ENCODE measurements at regions not wholly inside any gene's neighbourhood (a gene's known extent, or its start where the extent isn't known, plus 50 kb on each side); places are given as distances from the start of the nearest gene placed in this dataset.

DNA sequence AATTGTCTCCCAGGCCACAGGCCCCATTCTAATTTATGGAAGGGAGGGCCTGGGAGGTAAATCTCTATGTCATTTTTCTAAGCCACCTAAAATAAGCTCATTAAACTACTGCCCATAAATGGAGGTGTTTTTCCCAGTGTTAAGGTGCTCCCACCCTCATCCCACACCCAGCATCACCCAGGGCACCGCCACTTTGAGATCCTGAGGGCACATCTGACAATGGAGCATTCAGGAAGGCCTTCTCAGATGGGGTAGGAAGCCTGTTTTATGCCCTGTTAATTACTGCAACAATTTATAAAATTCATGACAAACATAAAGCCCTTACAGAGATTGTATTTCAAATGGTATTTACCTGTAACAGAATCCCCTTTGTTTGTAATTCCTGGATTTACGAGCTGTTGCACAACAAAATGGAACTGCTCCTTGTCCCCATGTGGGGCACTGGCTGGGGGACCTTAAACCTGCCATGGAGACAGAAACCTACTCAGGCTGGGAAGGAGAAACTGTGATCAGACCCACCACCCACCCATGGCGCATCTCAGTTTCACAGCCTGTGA is 319.5 kb upstream of the USP24 start:
- no peak for DNase-seq (ENCODE audit: low spot score in 2 of 2)
- WGBS, 2 donors: 93 to 95% methylated on average over 3 of the region's 3 CpGs
- H3K4me3 ChIP-seq (ENCODE audit: low read depth, poor library complexity, severe bottlenecking): no peak overlapping the region
- TF ChIP-seq, protein P1, sequence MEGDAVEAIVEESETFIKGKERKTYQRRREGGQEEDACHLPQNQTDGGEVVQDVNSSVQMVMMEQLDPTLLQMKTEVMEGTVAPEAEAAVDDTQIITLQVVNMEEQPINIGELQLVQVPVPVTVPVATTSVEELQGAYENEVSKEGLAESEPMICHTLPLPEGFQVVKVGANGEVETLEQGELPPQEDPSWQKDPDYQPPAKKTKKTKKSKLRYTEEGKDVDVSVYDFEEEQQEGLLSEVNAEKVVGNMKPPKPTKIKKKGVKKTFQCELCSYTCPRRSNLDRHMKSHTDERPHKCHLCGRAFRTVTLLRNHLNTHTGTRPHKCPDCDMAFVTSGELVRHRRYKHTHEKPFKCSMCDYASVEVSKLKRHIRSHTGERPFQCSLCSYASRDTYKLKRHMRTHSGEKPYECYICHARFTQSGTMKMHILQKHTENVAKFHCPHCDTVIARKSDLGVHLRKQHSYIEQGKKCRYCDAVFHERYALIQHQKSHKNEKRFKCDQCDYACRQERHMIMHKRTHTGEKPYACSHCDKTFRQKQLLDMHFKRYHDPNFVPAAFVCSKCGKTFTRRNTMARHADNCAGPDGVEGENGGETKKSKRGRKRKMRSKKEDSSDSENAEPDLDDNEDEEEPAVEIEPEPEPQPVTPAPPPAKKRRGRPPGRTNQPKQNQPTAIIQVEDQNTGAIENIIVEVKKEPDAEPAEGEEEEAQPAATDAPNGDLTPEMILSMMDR (IDR thresholded peaks at IDR 0.05): no peak
- TF ChIP-seq POLR2A (IDR thresholded peaks at IDR 0.05): no peak
- intact Hi-C loops (cut with DNase I; ENCODE audit: low total_unique reads): no loop called here

DNA sequence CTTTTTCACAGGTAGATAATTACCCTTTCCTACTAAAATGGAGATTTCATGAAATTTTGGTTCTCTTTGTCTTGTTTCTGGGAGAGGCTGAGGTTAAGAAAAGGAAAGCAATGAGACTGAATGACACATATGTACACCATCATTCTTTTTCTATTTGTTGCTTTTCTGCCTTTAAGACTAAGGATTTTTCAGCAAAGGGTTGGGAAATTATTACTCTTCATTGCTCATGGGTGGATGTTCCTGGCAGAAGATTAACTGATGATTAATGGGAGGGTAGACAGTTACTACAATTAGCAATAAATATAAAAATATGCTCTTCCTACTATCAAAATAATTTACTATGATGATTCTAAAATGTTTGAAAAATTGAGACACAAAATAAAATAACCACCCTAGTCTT is 316.5 kb upstream of the USP24 start:
- TF ChIP-seq POLR2A (IDR thresholded peaks at IDR 0.05): no peak
- TF ChIP-seq, protein P1 (IDR thresholded peaks at IDR 0.05): no peak
- no peak for DNase-seq (ENCODE audit: low spot score in 2 of 2)
- intact Hi-C loops (cut with DNase I; ENCODE audit: low total_unique reads): no loop called here
- no peak overlapping the region for H3K4me3 ChIP-seq (ENCODE audit: low read depth, poor library complexity, severe bottlenecking)

DNA sequence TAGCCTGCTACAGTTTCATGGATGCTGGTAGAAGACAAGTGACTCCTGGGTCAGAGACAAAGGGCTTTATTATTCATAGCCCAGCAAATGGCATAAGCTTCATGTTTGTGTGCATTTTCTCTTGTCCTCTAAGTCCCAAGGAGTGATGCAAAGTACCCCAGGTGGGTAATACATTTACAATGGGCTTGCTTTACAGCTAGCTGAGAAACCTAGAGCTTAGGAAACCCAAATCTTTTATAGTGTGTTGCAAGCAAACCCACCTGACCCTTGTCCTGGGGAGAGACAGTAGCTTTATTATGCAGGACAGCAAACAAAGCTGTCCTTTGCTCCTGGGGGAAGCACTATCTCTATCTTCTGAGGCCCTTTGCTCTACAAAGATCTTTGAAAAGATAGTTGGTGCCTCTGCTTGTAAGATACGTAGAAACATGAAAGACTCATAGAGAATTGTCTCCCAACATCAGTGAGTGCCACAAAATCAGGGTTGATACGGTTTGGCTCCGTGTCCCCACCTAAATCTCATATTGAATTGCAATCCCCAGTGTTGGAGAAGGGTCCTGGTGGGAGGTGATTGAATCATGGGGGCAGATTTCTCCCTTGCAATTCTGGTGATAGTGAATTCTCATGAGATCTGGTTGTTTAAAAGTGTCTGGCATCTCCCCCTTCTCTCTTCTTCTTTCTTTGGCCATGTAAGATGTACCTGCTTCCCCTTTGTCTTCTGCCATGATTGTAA is 315.8 kb upstream of the USP24 start:
- 93 to 97% methylated on average over 3 of the region's 3 CpGs for WGBS, 2 donors
- intact Hi-C loops (cut with DNase I; ENCODE audit: low total_unique reads): no loop called here
- no peak overlapping the region for H3K4me3 ChIP-seq (ENCODE audit: low read depth, poor library complexity, severe bottlenecking)
- DNase-seq (ENCODE audit: low spot score in 2 of 2): no peak
- TF ChIP-seq POLR2A (IDR thresholded peaks at IDR 0.05): no peak
- TF ChIP-seq, protein P1 (IDR thresholded peaks at IDR 0.05): no peak

DNA sequence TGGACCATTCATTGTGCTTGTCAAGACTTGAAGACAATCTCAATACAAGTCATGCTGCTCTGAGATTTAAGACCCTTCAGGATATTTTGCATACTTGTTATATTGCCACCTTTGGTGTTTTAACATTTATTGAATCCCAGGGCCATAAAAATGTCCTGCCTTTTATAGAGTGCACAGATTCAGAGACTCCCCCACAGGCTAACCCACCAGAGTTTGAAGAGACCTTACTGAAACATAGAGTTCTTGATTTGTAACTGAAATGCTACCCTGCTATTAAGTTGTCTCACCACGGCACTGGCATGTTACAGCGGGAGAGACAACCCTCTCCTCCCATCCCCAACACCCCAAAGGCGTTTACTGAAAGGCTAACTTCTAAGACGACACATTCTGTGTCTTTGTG is 313.9 kb upstream of the USP24 start:
- intact Hi-C loops (cut with DNase I; ENCODE audit: low total_unique reads): no loop called here
- WGBS, 2 donors: 65 to 76% methylated on average over 4 of the region's 4 CpGs
- H3K4me3 ChIP-seq (ENCODE audit: low read depth, poor library complexity, severe bottlenecking): no peak overlapping the region
- no peak for DNase-seq (ENCODE audit: low spot score in 2 of 2)
- TF ChIP-seq POLR2A (IDR thresholded peaks at IDR 0.05): no peak
- TF ChIP-seq, protein P1 (IDR thresholded peaks at IDR 0.05): no peak

DNA sequence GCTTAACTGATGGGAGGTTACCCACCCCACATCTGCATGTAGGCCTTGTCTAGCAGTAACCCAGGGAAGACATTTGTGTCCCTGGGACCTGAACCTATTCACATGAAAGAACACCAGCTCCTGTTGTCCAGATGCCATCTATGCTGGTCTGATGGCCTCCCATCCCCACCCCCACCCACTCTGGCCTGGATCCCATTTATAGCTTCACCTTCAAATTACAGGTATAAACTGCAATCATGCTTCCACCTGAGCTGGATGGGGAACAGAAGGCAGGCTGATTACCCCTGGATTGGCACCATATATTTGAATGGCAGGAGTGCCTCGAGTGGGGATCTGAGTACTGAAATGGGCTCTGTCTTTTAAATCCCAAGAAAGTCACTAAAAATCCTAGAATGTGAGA is 312.7 kb upstream of the USP24 start:
- TF ChIP-seq, protein P1 (IDR thresholded peaks at IDR 0.05): no peak
- TF ChIP-seq POLR2A (IDR thresholded peaks at IDR 0.05): no peak
- no peak for DNase-seq (ENCODE audit: low spot score in 2 of 2)
- H3K4me3 ChIP-seq (ENCODE audit: low read depth, poor library complexity, severe bottlenecking): no peak overlapping the region
- 81 to 93% methylated on average over 1 of the region's 1 CpG for WGBS, 2 donors
- intact Hi-C loops (cut with DNase I; ENCODE audit: low total_unique reads): no loop called here

DNA sequence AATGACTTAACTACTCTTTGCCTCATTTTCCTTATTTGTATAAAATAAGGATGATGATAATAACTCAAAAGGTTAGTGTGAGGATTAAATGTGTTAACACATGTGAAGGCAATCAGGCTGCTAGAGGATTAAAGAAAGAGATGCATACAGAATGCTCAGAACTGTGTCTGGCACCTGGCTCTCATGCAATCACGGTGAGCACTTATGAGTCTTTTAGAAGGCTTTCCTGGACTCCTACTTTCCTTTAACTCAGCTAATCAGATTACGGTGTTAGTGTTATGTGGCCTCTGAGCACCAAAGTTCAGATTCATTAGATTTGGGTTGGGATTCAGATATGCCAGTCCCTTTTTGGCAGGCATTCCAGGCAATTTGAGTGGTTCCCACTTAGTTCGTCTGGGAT is 311.6 kb upstream of the USP24 start:
- TF ChIP-seq POLR2A (IDR thresholded peaks at IDR 0.05): no peak
- 81 to 83% methylated on average over 3 of the region's 3 CpGs for WGBS, 2 donors
- no peak for DNase-seq (ENCODE audit: low spot score in 2 of 2)
- no peak overlapping the region for H3K4me3 ChIP-seq (ENCODE audit: low read depth, poor library complexity, severe bottlenecking)
- intact Hi-C loops (cut with DNase I; ENCODE audit: low total_unique reads): no loop called here

Measured in lower leg skin (tissue), 4 donors.